AG20443 (cell line): ENCODE measurements at regions not wholly inside any gene's neighbourhood (a gene's known extent, or its start where the extent isn't known, plus 50 kb on each side); places are given as distances from the start of the nearest gene placed in this dataset.

Source experiments
- DNase-seq: peaks from one replicate; pipeline ENCODE4 v3.0.0; 2012; ENCODE audit warnings: low spot score, mixed read lengths

DNA sequence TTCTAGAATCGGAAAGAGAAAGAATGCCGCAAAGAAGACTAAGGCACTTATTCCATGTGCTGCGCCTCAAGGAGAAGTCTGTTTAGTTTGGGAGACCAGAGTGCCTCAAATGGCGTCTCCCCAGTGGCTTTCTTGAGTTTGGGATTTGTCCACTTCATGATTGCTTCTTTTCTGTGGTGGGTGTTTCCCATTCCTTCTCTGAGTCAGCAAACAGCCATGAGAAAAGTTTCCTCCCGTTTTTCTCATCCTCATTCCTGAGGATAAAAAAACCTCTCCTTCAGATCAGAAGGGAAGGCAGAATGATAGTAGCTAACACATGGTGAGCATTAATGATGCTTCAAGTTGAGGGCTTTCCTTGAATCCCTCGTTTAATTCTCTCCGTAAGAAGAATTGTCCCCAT is 275.9 kb upstream of the WWC1 start:
- DNase-seq = peak; percentile 81

DNA sequence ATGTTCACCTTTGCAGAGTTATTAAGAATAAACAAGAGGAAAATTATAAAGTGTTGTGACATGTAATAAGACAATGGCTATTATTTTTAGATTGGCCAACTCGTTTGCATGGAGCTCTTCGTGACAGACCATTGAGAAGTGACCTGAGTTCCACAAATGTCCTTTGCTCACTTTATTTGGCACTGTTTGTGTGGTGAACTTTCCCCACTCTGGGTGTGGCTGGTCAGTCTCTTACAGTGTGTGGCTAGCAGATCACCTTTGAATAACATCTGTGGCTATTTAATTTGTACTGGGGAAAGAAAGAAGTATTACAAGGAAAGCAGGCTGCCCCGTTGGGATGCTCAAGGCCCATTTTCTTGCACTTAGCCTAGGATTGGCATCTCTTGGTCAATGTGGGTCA is 274.1 kb upstream of the WWC1 start:
- DNase-seq = no peak

DNA sequence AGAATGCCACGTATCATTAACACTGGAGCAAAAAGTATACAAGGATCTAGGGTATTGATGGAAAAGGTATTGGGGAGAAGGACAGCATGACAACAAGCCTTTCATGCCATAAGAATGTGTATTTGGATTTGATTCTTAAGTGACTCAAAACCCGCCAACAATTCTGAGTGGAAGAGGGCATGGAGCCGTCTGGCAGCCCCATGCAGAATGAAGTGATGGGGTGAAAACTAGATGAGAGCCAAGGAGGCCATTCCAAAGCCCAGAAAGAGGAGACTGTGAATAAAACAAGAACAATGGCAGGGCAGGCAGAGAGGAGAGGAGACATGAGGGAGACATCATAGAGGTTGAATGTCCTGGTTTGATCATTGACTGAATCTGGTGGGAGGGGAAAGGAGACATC is 272.3 kb upstream of the WWC1 start:
- DNase-seq = no peak

DNA sequence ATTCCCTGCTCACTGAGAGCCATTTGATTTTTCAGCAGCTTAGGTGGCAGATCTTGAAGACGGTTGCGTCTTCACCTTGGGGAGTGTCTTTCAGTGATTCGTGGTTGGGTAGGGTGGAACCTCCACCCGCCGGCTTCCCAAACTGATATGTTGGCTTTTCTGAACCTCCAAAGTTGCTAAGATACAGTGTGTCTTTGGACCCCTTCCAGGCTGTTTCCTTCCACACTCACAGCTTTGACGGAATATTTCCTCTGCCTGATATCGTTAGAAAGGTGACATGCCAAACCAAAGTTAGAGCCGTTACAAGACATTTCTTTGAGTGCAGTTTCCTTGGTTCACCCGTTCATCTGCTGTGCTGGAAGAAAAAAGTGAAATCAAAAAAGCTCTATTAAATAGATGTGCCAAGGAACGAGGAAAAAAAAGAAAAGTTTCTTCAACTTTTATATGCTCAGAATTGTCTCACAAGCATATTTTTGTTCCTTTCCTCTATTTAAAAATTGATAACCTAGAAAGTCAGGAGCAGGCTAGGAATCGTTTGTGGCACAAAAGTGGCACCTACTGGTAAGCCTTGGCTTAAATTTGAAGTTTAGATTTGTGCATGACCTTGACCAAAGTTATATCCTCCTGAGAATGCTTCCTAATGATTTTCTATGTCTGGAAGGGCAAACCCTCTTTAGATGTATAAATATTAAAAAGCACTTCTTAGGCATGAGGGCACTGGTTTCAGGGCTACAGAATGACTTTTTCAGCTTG is 270.7 kb upstream of the WWC1 start:
- DNase-seq = no peak

DNA sequence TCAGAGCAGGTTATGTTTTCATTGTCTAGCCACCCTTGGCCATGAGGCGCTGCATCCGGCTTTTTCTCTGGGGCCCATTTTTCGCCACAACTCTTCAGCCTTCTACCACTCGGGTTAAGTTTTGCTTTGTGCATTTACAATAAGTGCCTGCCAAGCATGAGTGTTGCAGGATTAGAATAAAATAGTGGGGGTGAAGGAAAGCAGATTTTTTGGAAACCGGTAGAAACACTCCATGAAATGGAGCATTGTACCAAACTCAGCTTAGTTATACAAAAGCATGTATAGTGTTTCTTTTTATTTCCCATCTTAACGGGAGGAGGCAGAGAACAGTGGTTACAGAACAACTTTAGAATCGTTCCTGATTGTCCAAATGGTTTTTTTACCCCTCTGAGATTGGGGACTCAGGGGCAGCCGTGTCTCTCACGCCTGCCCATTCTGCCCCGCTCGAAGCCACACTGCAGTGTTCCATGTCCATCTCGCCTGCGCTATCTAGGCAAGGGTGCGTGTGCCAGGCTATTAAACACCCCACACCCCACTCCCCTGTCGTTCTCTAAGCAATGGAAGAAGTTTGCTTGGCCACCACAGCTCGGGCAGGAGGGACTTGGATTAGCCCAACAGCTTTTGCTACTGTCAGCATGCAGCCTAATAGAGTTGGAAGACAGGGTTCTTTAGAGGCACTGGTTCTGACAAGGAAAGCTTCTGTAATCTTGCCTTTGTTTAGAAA is 268.8 kb upstream of the WWC1 start:
- no peak for DNase-seq

DNA sequence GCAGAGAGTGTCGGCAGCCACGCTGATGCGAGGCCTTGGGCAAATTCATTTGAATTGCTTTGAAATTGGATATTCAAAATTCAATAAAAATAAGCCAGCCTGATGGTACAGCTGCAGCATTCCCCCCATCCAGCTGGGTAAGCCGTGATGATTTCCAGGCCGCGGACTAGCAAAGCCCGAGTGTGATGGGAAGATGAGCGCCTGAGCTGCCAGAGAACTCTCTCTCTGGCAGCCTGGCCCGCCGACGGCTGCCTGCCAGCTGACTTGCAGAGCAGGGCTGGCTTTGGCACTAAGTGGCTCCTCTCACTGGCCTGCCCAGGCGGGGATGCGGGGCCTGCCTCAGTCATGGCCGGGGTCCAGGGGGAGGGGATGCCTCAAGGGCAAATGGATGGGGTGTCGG is 268.3 kb upstream of the WWC1 start:
- peak; percentile 76 for DNase-seq

DNA sequence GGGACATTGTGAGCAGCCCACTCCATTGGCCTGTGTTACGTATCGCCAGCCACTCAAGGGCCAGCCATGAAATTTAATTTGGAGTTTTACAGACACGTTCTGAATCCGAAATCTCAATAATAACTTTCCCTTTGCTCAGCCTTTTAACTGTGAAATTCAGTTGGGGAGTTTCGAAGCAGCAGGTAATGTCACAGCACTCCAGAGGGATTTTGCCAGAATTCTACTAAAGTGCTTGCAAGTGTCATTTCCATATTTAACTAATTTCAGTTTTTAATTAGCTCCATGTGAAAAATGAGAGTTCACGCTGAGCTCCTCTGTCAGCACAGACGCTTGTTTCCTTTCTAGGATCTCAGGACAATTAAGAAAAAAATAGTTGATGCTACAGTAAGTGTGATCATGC is 267.1 kb upstream of the WWC1 start:
- no peak for DNase-seq

DNA sequence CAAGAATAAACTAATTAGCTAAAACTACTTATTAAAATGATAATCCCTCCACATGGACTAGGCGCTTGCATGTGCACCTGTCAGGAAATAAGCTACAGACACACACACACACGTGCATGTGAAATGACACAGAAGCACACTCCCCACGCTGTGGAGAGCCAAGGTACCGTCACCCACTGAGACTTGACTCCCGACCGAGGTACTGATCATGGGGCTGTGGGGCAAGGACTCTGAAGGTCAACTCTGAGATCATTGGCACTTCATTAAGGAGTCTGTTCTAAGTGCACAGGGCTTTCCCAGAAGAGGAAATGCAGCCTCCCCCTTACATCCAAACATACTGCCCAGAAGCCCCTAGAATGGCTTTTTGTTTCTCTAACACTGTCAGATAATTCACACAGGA is 264.4 kb upstream of the WWC1 start:
- DNase-seq = no peak

DNA sequence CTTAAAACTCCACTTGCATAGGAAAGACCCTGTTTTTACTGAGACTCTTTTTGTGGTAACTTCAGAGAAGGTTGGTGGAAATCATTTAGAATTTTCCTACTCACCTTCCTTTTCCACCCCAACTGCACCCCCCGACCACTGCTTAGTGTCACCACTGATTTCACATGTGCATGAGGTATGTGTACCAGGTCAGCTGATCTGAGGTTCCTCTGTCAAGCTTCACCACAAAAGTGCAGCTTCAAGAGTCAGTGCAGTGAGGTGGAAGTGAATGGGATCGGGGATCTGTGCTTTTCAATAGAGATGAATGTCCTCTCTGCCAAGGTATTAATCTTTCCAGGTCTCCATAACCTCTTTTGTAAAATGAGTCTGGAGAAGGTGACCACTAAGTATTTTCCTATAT is 260.5 kb upstream of the WWC1 start:
- DNase-seq = no peak

DNA sequence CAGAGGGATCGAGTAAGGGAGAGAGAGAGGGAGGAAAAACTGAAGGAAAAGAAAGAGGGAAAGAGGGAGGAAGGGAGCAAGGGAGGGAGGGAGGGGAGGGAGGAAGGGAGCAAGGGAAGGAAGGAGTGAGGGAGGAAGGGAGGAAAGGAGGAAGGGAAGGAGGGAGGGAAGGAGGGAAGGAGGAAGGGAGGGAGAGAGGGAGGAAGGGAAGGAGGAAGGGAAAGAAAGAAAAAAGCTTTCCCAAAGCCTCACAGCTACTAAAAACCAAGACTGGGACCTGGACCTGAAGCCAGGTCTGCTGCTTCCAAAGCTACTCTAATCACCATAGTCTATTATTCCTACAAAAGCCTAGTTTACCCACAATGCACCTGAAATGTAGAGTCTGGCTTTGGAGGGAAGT is 259.8 kb upstream of the WWC1 start:
- no peak for DNase-seq

DNA sequence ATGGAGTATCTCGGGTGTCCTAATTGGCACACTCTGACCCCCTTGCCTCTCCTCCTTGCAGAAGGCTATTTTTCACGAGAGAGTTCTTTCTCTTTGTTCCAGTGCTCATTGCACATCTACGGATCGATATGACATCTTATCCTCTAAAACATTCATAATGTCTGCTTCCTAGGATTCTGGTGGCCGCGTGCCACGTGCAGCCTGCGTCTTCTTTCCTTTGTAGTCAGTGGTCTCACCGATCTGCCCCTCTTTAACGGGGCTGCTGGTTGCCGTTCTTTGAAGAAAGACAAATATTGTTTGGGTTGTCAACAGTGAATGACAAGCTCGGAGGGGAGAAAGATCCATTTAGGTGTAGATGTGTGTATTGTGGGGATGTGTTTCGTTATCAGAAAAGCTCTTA is 252.4 kb upstream of the WWC1 start:
- DNase-seq = no peak

DNA sequence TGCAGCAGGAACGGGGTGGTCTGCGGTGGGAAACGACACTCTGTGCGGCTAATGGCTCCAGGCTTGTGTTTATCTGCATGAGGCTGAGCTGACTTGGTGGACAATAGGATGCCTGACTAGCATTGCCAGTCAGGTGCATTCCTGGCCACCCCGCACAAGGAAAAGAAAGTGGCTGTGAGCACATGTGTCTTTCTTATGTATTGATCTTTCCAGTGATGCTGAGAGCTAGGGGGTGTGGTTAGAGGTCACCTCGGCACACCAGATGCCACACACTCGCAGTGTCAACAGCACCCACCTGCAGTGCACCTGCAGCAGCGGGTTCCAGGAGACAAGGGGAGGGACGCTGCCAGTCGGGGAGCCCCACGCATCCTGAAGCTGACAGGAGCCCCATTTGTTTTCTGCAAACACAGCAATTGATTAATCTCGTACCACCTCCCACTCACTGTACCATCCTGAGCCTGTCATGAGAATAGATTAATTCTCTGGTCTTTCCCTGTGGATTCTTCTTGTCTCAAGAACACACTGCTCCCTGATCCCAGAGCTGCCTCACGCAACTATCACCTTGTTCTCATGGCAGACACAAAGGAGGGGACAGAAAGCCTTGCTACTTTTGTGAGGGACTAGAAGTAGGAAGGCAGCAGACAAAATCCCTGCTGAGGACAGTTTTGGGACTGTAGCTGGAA is 251.7 kb upstream of the WWC1 start:
- DNase-seq = no peak

DNA sequence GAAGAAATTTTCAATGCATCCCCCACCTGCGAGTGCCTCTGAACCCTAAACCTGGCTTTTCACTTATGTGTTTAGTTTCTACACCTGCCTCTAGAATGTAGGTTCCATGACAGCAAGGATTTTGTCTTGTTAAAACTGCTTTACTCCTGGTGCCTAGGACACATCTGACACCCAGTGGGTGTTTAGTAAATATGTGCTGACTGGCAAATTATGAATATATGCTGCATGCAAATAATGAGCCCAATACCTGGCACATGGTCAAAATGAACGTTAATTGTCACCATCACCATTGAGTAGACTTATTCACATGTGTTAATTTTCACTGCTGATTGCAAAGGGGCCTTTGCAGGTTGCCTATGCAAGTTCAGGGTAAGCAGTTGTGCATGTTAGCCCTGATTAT is 249.9 kb upstream of the WWC1 start:
- DNase-seq = no peak

DNA sequence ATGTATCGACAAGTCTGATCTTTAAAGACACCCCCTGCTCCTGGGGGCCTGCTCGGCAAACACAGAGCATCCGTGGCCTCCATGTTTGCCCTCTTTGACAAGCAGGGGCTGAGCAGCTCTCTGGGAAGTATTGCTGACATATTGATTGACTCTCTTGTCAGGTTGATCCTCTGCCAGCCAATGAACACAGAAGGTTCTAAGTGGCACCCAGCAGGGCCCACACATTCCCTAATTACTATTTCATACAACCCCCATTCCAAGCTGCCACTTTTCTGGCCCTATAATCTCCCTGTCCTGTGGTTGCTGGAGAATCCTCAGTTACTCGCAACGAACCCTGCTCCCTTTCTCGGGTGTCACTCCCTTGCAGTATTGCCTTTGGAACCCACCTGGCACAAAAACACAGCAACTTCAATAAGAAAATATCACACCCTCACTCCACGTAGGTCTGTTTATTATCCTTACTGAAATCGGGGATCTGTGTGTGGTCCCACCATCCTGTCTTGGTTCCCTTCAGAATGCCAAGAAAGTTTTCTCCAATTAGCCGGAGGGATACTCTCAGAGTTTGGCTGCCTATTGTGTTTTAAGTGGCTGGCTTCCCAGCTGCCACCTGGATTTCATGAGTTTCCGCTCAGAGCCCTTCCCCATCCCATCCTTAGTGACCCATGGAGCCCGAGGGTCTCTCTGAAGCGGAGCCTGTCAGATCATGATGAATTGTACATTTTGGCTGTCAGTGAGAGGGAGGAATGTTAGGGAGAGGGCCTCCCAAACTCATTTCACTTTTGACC is 249.0 kb upstream of the WWC1 start:
- no peak for DNase-seq

DNA sequence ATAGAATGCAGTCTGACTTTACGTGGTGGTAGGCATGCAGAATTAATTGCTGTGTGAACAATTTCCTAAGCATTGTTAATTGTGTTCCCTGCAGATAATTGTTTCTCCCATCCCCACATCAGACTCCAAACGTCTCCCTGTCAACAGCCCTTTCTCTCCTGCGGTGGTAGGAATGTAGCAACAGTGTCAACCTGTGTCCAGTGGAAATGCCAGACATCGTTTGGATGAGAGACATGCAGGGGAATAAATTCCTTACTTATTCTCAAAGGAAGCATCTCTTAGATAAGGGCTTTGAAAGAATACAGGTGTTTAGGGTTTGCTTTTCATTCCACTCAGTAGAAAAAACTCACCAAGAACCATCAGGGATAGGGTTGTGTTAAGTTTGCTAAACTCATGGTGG is 245.3 kb upstream of the WWC1 start:
- DNase-seq = no peak

DNA sequence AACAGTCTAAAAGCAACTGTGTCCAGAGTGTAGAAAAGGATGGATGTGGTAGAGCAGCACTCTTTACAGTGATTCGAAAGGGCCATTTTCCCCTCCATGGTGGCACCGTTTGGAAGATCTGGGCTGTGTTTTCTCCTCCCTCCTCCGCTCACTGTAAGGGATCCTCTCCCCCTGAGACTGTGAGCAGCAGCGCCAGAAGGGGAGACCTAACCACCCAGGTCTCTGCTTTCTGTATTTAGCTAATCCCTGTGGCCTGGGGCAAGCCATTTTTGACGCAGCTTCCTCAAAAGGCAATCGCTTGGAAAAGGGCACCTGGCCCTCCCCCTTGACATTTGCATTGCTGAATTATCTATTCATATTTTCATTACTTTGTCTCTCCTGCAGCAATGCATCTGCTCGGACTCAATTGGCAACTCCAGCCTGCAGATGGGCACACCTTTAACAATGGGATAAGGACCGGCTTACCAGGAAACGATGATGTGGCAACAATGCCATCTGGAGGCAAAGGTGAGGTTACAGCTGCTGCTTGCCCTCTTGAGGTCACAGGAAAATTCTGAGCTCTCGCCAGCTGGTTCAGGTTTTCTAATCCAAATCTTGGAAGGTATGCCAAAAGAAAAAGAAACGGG is 244.3 kb upstream of the WWC1 start:
- peak; percentile 41 for DNase-seq

DNA sequence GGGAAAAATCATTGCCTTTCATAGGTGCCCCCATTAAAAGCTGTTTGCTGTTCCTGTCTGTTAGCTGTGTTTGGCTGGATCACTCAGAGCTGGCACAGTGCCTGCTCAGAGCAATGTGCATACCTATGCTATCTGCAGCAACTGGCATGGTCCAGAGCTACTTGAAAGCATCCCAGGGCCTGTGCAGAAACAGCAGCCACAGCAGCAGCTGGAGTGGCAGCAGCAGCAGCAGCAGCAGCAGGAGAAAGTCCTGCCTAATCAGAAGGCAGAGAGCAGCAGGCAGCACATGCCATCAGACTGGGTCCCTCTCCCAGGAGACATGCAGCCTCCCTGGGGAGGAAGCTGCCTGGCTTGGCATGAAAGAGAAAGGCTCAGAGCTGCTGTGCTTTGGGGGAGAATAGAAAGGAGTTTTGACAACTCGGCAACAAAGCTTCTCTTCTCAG is 243.8 kb upstream of the WWC1 start:
- DNase-seq = no peak

DNA sequence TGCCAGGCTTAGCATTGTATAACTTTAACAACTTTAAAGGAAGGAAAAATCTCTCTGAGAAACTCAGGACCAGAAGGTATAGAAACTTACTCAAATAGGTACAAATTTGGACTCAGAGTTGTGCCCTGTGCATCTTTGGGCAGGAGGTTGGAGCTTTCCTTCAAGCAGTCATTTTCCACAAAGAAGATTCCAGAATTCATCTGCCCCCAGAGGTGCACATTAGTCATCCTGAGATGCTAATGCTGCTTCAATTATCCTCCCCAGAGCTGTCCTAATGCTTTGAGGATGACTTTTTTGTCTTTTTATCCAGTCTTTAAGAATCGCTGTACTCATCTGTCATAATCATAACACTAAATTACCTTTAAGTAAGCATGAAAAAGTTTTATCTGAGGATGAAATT is 243.0 kb upstream of the WWC1 start:
- DNase-seq = peak; percentile 21

DNA sequence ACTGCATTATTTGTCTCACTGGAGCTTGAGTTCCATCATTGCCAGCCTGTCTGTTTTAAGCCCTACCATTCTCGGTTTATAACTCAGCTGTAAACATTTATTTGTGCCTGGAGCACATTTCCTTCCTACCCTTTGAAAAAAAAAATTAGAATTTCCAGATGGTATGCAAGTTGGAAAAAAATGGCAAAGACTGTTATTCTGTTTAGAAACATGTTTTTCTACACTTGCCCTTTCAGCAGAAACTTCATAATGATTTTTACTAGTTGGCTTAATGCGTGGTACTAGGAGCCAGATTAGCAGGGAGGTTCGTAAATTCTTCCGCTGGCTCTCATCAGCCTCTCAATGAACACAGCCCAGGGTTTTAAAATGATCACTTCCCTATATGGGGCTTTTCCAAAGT is 238.8 kb upstream of the WWC1 start:
- DNase-seq = no peak

DNA sequence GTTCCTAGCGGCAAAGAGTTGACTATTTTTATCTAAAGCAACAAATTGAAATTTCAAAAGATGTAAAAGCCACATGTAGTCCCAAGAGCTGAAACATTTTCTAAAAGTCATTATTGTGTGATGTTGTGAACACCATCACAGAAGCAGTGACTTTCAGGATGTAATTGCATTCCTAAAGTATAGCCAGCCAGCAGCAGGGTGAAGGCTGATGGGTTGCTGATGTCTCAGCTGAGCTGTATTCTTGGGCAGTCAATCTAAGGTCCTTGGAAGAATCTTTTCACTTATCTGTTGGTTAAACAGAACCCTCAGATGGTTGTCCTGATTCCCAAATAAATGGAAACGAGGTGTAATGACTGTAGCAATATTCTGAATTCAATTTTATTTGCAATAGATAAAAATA is 237.4 kb upstream of the WWC1 start:
- DNase-seq = no peak

DNA sequence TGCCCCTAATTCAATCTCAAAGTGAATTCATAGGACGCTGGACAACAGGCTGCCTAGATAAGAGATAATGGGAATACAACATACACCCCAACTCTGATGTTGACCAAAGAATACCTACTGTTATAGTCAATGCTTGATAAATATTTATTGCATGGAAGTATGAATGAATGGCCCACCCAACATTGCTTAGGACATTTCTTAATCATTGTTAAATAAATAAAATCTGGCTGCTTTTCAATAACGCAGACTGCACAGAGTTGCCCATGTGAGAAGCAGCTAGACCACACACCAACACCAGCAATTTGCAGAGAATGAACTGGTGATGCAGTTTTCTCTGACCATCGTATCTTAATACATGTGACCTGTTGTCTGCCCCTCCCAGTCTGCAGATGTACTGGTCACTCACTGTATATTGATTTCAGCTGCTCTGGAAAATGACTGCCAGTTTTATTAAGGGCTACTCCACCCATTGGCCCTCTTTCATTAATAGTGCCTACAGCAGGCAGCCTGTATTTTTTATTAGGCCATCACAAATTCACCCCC is 236.2 kb upstream of the WWC1 start:
- peak; percentile 31 for DNase-seq

DNA sequence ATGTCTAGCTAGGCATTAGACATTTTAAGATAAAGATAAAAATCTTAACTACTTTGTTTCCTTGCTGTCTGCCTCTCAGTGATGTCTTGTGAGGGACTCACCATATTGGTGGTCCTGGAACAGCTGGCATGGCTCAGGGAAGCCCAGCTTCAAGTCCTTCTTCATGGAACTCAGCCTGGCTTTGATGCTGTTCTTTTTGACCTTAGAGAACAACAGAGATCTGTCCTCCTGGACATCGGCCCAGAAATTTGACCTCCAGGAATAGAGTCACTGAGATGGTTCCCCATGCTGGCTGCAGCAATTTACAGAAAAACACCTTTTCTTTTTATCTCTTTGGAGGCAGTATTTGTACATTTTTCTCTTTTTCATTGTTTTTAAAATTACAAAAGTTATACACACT is 235.5 kb upstream of the WWC1 start:
- DNase-seq = no peak
